HG02973 (cell line): ENCODE measurements at regions not wholly inside any gene's neighbourhood (a gene's known extent, or its start where the extent isn't known, plus 50 kb on each side); places are given as distances from the start of the nearest gene placed in this dataset.

Source experiments
- ATAC-seq: cut with Tn5 transposase; IDR thresholded peaks from one replicate; pipeline ENCODE4 v1.9.1; 2021; ENCODE audit warnings: moderate library complexity; ENCODE audit not compliant: unreplicated experiment

GRCh38 chr1:30410153-30410851 lies 313.1 kb downstream of the MATN1 start:
- no peak for ATAC-seq

GRCh38 chr1:30409476-30410152 lies 313.8 kb downstream of the MATN1 start:
- no peak for ATAC-seq

DNA sequence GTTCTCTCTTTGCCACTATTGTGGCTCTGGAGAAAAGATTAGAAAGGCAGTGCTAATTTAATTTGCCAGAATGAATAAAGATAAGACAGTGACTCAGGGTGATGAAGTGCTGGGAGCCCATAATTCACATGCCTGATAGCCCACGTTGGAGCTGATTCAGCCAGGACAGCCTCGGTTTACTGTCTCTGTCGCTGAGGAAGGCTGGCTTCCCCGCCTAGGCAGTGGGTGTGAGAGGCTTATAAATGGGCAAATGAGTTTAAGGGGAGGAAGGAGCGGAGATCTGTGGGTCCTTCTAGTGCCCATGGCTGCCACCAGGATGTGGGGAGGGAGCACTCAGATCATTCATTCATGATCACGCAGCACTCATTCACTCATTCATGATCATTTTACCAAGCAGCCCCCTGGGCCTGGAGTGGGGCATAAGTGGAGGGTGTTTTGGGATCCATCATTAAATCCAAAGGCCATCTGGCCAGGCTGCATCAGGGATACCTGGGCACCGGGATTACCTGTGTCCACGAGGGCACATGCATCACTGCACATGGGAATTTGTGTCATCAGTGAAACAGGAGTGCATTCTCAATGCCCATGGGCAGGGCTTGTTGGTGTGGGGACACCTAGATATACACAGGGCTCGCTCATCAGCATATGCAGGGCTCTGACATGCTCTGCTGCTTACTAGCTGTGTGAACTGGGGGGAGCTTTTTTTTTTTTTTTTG lies 315.4 kb downstream of the MATN1 start:
- no peak for ATAC-seq

- no peak for ATAC-seq
Observed at GRCh38 chr1:30406996-30407864, 316.2 kb downstream of the MATN1 start.

- no peak for ATAC-seq
Observed at GRCh38 chr1:30405631-30406212, 317.7 kb downstream of the MATN1 start.

- no peak for ATAC-seq
Observed at GRCh38 chr1:30405081-30405480, 318.3 kb downstream of the MATN1 start.

- no peak for ATAC-seq
Observed at GRCh38 chr1:30404341-30404740, 319.0 kb downstream of the MATN1 start.

GRCh38 chr1:30403726-30404125 lies 319.7 kb downstream of the MATN1 start:
- no peak for ATAC-seq

DNA sequence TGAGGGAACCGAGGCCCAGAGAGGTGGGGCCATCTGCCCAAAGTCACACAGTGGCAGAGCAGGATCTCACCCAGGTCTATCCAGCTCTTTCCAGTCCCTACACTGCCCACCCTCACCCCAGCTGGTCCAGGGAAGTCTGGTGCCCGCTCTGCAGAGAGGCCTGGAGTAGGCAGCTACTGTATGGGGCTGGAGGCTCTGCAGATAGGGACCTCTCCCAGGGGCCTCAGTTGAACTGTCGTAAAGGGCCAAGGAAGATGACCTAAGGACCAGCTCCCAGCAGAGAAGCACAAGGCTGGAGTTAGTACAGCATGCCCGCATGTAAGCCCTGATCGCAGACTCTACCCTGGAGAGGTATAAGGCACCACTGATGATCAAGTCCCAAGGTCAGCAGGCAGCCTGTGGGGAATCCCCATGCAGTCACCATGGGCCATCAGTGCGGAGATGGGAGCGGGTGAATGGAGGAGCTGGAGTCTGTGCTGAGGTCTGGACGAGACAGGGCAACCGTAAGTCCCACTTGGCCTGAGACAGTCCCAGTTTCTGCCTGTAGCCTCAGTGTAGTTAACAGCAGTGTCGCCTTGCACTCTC lies 320.2 kb downstream of the MATN1 start:
- no peak for ATAC-seq

- no peak for ATAC-seq
Observed at GRCh38 chr1:30402031-30402430, 321.4 kb downstream of the MATN1 start.

- no peak for ATAC-seq
Observed at GRCh38 chr1:30400507-30400906, 322.9 kb downstream of the MATN1 start.

GRCh38 chr1:30399026-30399425 lies 324.4 kb downstream of the MATN1 start:
- no peak for ATAC-seq

DNA sequence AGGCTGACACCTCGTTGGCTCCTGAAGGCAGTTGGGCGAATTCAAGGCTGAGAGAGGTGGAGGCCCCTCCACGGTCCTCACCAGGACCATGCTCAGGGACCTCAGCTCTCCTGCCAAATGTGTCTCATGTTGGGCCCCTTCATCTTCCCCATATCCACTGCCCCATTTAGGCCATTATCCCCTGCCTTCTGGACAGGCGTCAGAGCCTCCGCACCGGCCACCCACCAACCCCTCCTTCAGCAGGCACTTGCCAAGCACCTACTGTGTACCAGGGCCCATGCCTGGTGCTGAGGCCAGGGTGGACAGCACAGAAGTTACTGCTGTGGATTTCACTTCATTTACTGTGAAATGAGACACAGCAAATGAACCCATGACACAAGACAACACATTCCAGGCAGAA lies 325.8 kb downstream of the MATN1 start:
- ATAC-seq = no peak

GRCh38 chr1:30395631-30396030 lies 327.8 kb downstream of the MATN1 start:
- no peak for ATAC-seq

DNA sequence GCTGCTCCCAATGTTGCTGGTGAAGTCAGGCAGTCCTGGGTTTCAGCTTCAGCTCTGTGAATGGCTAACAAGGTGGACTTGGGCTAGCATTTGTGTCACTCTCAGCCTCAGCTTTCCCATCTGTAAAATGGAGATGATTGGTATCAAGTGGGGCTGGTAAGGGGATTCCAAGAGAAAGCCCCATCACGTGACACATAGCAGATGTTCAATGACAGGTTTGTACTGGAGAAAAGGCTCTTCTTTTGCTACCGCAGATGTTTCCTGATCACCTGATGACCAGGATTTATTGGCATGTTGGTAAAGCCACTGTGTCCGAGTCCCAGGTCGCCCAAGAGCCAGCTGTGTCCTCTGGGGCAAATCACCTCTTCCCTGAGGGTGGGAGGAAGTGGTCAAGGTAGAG lies 335.0 kb downstream of the MATN1 start:
- ATAC-seq = no peak

DNA sequence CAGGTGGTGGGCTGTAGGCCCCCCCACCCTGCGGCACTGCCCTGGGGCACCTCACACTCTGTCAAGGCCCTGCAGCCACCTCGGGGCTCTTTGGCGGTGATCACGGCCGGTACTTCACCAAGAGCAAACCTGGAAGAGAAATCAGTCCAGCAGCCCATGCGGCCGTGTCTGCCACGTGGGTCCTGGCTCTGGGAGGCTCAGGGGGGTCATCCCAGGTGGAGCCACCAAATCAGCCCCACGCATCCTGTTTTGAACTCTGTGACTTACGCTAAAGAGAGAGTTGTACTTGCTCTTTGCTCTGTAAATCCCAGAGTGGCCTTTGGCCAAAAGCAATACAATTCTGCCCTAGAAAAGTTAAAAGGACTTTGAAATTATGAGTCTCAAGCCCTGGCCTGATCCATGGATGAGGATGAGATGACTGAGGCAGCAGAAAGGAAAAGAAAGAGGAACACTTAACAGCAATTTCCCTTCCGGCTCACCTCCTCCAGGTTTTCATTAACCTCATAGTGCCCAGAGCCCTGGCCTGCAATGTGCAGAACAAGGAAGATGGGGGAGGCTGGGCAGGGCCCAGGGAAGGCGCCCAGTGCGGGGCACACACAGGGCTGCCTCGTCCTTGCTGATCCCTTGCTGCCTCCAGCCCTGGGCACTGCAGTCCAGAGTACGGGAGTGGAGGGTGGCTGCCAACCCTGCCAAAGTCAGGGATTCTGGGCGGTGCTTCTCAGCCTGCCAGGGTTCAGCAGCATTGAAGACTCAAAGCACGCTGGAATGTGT lies 337.0 kb downstream of the MATN1 start:
- ATAC-seq = no peak

GRCh38 chr1:30385246-30385995 lies 338.0 kb downstream of the MATN1 start:
- no peak for ATAC-seq

- ATAC-seq = no peak
Observed at GRCh38 chr1:30384286-30385245, 338.8 kb downstream of the MATN1 start.
